ENCODE measurements at regions not wholly inside any gene's neighbourhood (a gene's known extent, or its start where the extent isn't known, plus 50 kb on each side); places are given as distances from the start of the nearest gene placed in this dataset.

GRCh38 chr2:234865586-234865985 lies 86.2 kb upstream of the SH3BP4 start:
- no peak for DNase-seq (ENCODE audit: low spot score in 2 of 2)
- Histone ChIP-seq H3K36me3 (no peaks in the 10 kb centered on the region), H3K9me3 (peaks cover 0 to 10% (median 0%) of the 10 kb centered on the region in 4 donors), H3K4me1 (peaks cover 0 to 23% (median 8%) of the 10 kb centered on the region in 4 donors), H3K27me3 (no peaks in the 10 kb centered on the region), H3K27ac (no peak overlapping the region), H3K4me3 (no peak overlapping the region)
- 88 to 100% methylated on average over 2 of the region's 2 CpGs for WGBS, 2 donors
- TF ChIP-seq POLR2A (IDR thresholded peaks at IDR 0.05) = no peak
- no peak for TF ChIP-seq EP300 (IDR thresholded peaks at IDR 0.05)
- TF ChIP-seq, protein P1, sequence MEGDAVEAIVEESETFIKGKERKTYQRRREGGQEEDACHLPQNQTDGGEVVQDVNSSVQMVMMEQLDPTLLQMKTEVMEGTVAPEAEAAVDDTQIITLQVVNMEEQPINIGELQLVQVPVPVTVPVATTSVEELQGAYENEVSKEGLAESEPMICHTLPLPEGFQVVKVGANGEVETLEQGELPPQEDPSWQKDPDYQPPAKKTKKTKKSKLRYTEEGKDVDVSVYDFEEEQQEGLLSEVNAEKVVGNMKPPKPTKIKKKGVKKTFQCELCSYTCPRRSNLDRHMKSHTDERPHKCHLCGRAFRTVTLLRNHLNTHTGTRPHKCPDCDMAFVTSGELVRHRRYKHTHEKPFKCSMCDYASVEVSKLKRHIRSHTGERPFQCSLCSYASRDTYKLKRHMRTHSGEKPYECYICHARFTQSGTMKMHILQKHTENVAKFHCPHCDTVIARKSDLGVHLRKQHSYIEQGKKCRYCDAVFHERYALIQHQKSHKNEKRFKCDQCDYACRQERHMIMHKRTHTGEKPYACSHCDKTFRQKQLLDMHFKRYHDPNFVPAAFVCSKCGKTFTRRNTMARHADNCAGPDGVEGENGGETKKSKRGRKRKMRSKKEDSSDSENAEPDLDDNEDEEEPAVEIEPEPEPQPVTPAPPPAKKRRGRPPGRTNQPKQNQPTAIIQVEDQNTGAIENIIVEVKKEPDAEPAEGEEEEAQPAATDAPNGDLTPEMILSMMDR (IDR thresholded peaks at IDR 0.05) = no peak

GRCh38 chr2:234865040-234865439 lies 86.8 kb upstream of the SH3BP4 start:
- Histone ChIP-seq H3K4me3 (no peak overlapping the region), H3K4me1 (peaks cover 0 to 23% (median 8%) of the 10 kb centered on the region in 4 donors), H3K27me3 (no peaks in the 10 kb centered on the region), H3K36me3 (no peaks in the 10 kb centered on the region), H3K9me3 (peaks cover 0 to 10% (median 0%) of the 10 kb centered on the region in 4 donors), H3K27ac (no peak overlapping the region)
- TF ChIP-seq, protein P1 (IDR thresholded peaks at IDR 0.05) = no peak
- TF ChIP-seq EP300 (IDR thresholded peaks at IDR 0.05) (no peak), POLR2A (IDR thresholded peaks at IDR 0.05) (no peak)
- 84 to 95% methylated on average over 5 of the region's 5 CpGs for WGBS, 2 donors
- no peak for DNase-seq (ENCODE audit: low spot score in 2 of 2)

DNA sequence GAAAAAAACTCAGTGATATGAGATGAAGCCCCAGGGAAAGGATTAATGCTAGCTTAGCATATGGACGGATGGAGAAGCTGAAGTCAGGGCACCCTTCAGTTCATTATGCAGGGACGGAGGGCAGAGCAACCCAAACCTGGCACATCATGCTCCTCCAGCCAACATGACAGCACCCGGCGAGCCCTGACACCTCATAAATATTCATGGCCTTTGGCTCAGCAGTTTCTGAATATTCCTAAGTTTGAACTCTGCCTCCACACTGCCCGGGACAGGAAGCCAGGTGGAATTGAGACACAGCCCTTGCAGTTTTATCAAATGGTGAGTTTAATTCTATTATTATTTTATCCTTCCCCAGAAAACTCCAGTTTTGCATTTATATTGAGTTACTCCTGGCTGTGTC lies 87.3 kb upstream of the SH3BP4 start:
- Histone ChIP-seq H3K36me3 (no peaks in the 10 kb centered on the region), H3K4me3 (no peak overlapping the region), H3K4me1 (peaks cover 0 to 23% (median 8%) of the 10 kb centered on the region in 4 donors), H3K9me3 (peaks cover 0 to 10% (median 0%) of the 10 kb centered on the region in 4 donors), H3K27me3 (no peaks in the 10 kb centered on the region), H3K27ac (no peak overlapping the region)
- no peak for DNase-seq (ENCODE audit: low spot score in 2 of 2)
- 84 to 85% methylated on average over 5 of the region's 5 CpGs for WGBS, 2 donors
- TF ChIP-seq, protein P1 (IDR thresholded peaks at IDR 0.05) = no peak
- TF ChIP-seq EP300 (IDR thresholded peaks at IDR 0.05) = no peak
- TF ChIP-seq POLR2A (IDR thresholded peaks at IDR 0.05) = no peak

DNA sequence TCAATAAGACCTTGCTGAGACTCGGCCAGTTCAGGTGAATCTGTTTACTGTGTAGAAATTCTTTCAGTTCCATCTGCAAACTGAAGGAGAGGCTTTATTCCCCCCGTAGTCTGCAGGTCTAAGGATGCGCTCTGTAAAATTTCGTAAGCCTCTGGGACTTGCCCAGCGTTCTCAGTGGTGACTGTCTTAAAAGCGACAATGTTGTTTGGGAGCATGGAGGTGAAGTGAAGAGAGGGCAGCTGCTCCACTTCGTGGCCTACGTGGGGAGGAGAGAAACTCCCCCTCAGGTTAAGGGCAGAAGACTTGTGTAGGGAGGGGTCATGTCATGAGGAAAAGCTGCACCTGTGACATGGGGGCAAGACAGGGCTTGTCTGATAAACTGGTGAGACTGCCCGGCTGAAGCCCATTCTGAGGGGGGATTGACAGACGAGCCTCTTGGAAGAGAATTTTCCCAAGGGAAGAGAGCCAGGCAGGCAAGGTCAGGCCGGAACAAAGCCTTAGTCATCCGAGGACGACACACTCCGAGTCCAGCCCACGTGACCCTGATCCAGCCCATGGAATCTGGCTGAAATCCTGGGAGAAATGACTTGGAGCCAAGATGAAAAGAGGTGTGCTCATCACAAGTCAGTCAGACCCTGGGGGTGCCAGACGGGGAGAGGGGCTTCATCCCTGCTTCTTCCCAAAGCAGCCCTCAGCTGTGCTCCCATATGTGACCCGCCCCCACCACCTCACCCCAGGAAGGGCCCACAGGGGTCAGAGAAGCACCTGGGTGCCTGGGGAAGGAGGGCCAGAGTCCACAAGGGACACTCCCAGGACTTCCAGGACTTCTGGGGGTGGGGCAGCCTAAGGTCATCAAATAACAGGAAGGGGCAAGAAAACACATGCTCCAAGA lies 88.5 kb upstream of the SH3BP4 start:
- Histone ChIP-seq H3K27ac (peak overlapping the region in 2 of 4 donors; percentile 31 to 74), H3K9me3 (peaks cover 0 to 10% (median 0%) of the 10 kb centered on the region in 4 donors), H3K36me3 (no peaks in the 10 kb centered on the region), H3K27me3 (no peaks in the 10 kb centered on the region), H3K4me1 (peaks cover 0 to 23% (median 8%) of the 10 kb centered on the region in 4 donors), H3K4me3 (no peak overlapping the region)
- peak; percentile 27 to 30 for DNase-seq (ENCODE audit: low spot score in 2 of 2)
- TF ChIP-seq POLR2A (IDR thresholded peaks at IDR 0.05) (no peak), EP300 (IDR thresholded peaks at IDR 0.05) (no peak)
- TF ChIP-seq, protein P1 (IDR thresholded peaks at IDR 0.05) = no peak
- WGBS, 2 donors = 54 to 62% methylated on average over 16 to 17 of the region's 17 CpGs

All from tibial nerve (tissue), 4 donors.